Esophagus squamous epithelium (tissue), 5 donors: ENCODE measurements at regions not wholly inside any gene's neighbourhood (a gene's known extent, or its start where the extent isn't known, plus 50 kb on each side); places are given as distances from the start of the nearest gene placed in this dataset.

ENCODE experiments used
- DNase-seq: peaks from one replicate; lab custom pipeline; 2025; lab: John Stamatoyannopoulos, UW
- H3K27ac ChIP-seq, 4 donors: fragments of 200-600 bp; sonication (generic); one replicate each; pipeline ENCODE4 v1.5.1; 2016 to 2019; ENCODE audit warnings: mild to moderate bottlenecking in 1 of 4
- H3K27me3 ChIP-seq, 4 donors: fragments of 200-600 bp; sonication (generic); 1 replicate in 3 of 4; 2 replicates in 1 of 4; pipeline versions ENCODE4 v1.5.1 to v1.6.0; 2017 to 2021; ENCODE audit warnings: antibody characterized with exemption in 1 of 4
- H3K36me3 ChIP-seq, 3 donors: fragments of 200-600 bp; sonication (generic); one replicate each; pipeline ENCODE4 v1.5.1; 2016 to 2019
- H3K4me1 ChIP-seq, 3 donors: fragments of 200-600 bp; sonication (generic); one replicate each; pipeline ENCODE4 v1.5.1; 2017 to 2019
- H3K4me3 ChIP-seq, 4 donors: fragments of 200-600 bp; sonication (generic); 1 replicate in 3 of 4; 2 replicates in 1 of 4; pipeline ENCODE4 v1.5.1; 2016 to 2019; ENCODE audit warnings: mild to moderate bottlenecking in 2 of 4, moderate library complexity in 1 of 4
- H3K9me3 ChIP-seq, 3 donors: fragments of 200-600 bp; sonication (generic); one replicate each; pipeline ENCODE4 v1.5.1; 2016 to 2019
- POLR2A ChIP-seq, 4 donors: fragments of 450-650 bp; IDR thresholded peaks; one replicate each; pipeline ENCODE4 v1.6.1; 2017; ENCODE audit warnings: antibody characterized with exemption in 4 of 4, mild to moderate bottlenecking in 4 of 4, moderate library complexity in 3 of 4
- WGBS, 2 donors: methylation state at CpG; one replicate each; pipeline ENCODE4 v1.1.5; 2018; 5-methylcytosine and 5-hydroxymethylcytosine counted together
- intact Hi-C: fragments of 100-400 bp; cut with DNase I; formaldehyde crosslinking; loops from one replicate; pipeline ENCODE4 v1.15.0; 2022
- TF ChIP-seq, protein P1 (sequence below), 6 experiments: fragments of 450-650 bp in 4 of 6; fragments of 200-600 bp in 2 of 6; sonication (generic) in 2 of 6; IDR thresholded peaks; one replicate each; pipeline ENCODE4 v1.5.1; 2016 to 2019; ENCODE audit warnings: antibody characterized with exemption in 6 of 6, mild to moderate bottlenecking in 4 of 6, moderate library complexity in 4 of 6
- donor health status: DM: yes; HTN: yes; CAD: no.

DNA sequence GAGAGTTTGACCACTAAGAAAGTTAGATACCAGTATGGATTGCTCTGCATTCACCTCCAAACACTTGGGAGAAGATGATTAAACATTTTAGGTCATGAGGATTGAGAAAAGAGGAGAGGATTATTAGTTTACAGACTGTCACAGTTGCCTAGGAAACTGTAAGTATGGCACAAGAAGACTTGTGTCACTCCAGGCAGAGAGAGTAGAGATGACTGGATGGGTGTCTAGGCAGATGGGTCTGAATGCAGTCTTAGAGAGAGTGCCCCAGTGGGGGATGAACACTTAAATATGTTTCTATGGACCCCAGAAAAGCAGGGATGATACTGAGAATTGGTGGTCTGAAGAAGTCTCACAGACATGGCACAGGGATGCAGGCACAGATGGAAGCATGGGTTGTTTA is 477.6 kb upstream of the B3GALT2 start:
- Histone ChIP-seq H3K4me3 (no peak overlapping the region), H3K27me3 (no peaks in the 10 kb centered on the region), H3K36me3 (no peaks in the 10 kb centered on the region), H3K4me1 (no peaks in the 10 kb centered on the region), H3K27ac (no peak overlapping the region), H3K9me3 (no peaks in the 10 kb centered on the region)
- intact Hi-C loops: no loop called here
- TF ChIP-seq POLR2A (IDR thresholded peaks at IDR 0.05): no peak
- TF ChIP-seq, protein P1, sequence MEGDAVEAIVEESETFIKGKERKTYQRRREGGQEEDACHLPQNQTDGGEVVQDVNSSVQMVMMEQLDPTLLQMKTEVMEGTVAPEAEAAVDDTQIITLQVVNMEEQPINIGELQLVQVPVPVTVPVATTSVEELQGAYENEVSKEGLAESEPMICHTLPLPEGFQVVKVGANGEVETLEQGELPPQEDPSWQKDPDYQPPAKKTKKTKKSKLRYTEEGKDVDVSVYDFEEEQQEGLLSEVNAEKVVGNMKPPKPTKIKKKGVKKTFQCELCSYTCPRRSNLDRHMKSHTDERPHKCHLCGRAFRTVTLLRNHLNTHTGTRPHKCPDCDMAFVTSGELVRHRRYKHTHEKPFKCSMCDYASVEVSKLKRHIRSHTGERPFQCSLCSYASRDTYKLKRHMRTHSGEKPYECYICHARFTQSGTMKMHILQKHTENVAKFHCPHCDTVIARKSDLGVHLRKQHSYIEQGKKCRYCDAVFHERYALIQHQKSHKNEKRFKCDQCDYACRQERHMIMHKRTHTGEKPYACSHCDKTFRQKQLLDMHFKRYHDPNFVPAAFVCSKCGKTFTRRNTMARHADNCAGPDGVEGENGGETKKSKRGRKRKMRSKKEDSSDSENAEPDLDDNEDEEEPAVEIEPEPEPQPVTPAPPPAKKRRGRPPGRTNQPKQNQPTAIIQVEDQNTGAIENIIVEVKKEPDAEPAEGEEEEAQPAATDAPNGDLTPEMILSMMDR (IDR thresholded peaks at IDR 0.05): no peak
- DNase-seq: no peak

DNA sequence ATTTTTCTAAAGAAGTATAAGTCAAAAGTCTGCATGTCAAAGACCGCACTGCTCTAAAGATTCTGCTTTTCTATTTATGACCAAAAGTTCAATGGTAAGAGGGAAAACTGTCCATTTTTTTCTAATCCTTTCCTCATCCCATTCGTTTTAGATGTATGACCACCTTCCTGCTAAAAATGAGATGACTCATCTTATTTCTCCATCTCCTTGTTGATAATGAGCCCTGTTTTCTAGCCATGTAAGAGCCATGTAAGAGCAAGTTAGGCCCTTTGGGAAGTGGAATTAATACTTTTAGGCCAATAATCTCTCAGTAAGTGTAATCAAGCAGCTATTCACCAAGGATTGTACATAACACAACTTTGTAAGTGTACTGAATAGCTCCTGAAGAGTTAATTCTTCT is 475.6 kb upstream of the B3GALT2 start:
- Histone ChIP-seq H3K4me1 (no peaks in the 10 kb centered on the region), H3K27me3 (no peaks in the 10 kb centered on the region), H3K9me3 (no peaks in the 10 kb centered on the region), H3K36me3 (no peaks in the 10 kb centered on the region), H3K4me3 (no peak overlapping the region), H3K27ac (no peak overlapping the region)
- intact Hi-C loops: no loop called here
- 60 to 68% methylated on average over 2 of the region's 2 CpGs for WGBS, 2 donors
- no peak for DNase-seq
- no peak for TF ChIP-seq POLR2A (IDR thresholded peaks at IDR 0.05)
- TF ChIP-seq, protein P1 (IDR thresholded peaks at IDR 0.05): no peak

DNA sequence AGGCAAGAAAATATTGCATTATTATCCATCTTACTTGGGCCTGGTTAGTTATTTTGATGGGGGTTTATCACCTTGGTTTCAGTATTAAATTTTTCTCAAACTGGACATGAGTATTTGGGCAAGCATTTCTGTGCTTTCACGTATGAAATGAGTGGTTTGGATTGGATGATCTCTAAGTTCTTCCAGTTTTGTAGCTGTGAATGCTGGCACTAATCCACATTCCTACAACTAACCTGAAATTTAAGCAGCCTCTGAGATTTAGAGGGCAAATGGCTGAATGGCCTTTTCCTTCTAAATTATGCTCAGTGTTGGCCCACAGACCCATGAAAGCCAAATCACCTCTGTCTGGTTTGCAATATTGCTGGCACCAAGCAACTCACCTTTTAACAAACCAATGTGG is 475.0 kb upstream of the B3GALT2 start:
- Histone ChIP-seq H3K27ac (no peak overlapping the region), H3K4me1 (no peaks in the 10 kb centered on the region), H3K4me3 (no peak overlapping the region), H3K36me3 (no peaks in the 10 kb centered on the region), H3K9me3 (no peaks in the 10 kb centered on the region), H3K27me3 (no peaks in the 10 kb centered on the region)
- DNase-seq: no peak
- 27 to 53% methylated on average over 1 of the region's 1 CpG for WGBS, 2 donors
- TF ChIP-seq, protein P1 (IDR thresholded peaks at IDR 0.05): no peak
- intact Hi-C loops: no loop called here

DNA sequence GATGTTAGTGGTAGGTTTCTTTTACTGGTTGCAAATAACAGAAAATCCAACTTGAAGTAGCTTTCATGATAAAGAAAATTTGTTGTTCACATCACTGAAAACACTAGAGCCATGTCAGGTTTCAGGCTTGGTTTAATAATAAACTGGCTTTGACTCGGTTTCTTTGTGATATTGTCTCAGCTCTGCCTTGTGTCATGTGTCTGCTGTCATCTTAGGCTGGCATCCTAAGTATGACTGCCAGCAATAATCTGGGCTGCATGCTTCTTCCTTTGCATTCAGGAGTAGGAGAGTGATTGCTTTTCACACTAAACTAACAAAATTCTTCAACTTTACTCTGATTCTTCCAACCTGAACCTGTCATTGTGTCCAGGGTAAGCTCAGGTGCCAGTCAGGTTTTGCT is 474.0 kb upstream of the B3GALT2 start:
- TF ChIP-seq, protein P1 (IDR thresholded peaks at IDR 0.05): no peak
- no peak for TF ChIP-seq POLR2A (IDR thresholded peaks at IDR 0.05)
- Histone ChIP-seq H3K9me3 (no peaks in the 10 kb centered on the region), H3K27ac (no peak overlapping the region), H3K36me3 (no peaks in the 10 kb centered on the region), H3K4me1 (no peaks in the 10 kb centered on the region), H3K4me3 (no peak overlapping the region), H3K27me3 (no peaks in the 10 kb centered on the region)
- intact Hi-C loops: no loop called here
- 53 to 67% methylated on average over 1 of the region's 1 CpG for WGBS, 2 donors
- no peak for DNase-seq

DNA sequence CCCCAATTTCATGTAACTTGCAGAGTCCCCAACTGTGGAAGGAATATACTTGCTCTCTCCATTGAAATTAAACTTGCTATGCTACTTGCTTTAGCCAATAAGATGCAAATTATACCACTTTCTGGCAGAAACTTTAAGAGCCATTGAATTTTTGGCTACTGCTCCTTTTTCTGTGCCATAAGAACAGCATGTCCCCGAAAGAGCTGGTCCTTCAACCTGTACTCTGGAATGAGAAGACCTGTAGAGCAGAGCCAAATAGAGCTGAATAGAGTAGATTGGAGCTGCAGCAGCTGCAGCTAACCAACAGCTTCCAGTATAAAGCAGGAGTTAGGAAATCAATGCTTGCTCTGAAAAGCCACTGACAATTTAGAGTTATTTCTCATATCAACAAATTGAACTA is 472.3 kb upstream of the B3GALT2 start:
- no peak for DNase-seq
- no peak overlapping the region for H3K27ac ChIP-seq
- TF ChIP-seq, protein P1 (IDR thresholded peaks at IDR 0.05): no peak
- TF ChIP-seq POLR2A (IDR thresholded peaks at IDR 0.05): no peak

More for the DNA sequence above, 472.3 kb upstream of the B3GALT2 start:
- Histone ChIP-seq H3K4me1 (no peaks in the 10 kb centered on the region), H3K27me3 (no peaks in the 10 kb centered on the region), H3K36me3 (no peaks in the 10 kb centered on the region), H3K4me3 (no peak overlapping the region), H3K9me3 (no peaks in the 10 kb centered on the region)
- WGBS, 2 donors: 25 to 55% methylated on average over 1 of the region's 1 CpG
- intact Hi-C loops: no loop called here
